HL-60 (cell line): ENCODE measurements at regions not wholly inside any gene's neighbourhood (a gene's known extent, or its start where the extent isn't known, plus 50 kb on each side); places are given as distances from the start of the nearest gene placed in this dataset.

Experiments used
- DNase-seq, 2 experiments: peaks; one replicate each; pipeline ENCODE4 v3.0.0-alpha.2; 2010 to 2020; ENCODE audit warnings: low read depth in 1 of 2, low spot score in 1 of 2
- H3K27ac ChIP-seq: fragments of 250-450 bp; sonication (Bioruptor Pico); replicated peaks from 2 replicates; pipeline ENCODE4 v1.5.1; 2020; ENCODE audit warnings: mild to moderate bottlenecking, moderate library complexity
- H3K27me3 ChIP-seq: fragments of 250-450 bp; sonication (Bioruptor Pico); 2 replicates; pipeline ENCODE4 v1.5.1; 2021; ENCODE audit warnings: mild to moderate bottlenecking, moderate library complexity; ENCODE audit not compliant: insufficient read depth, poor library complexity, severe bottlenecking
- H3K4me3 ChIP-seq: replicated peaks from 2 replicates; pipeline ENCODE4 v1.5.1; 2011; ENCODE audit warnings: mild to moderate bottlenecking, control low read depth, low read length; ENCODE audit not compliant: insufficient read depth
- GABPA ChIP-seq: IDR thresholded peaks from 2 replicates; pipeline ENCODE4 v1.6.1; 2012; ENCODE audit warnings: low read depth
- POLR2AphosphoS5 ChIP-seq: IDR thresholded peaks from 2 replicates; pipeline ENCODE4 v1.6.1; 2012; ENCODE audit warnings: low read depth
- SPI1 ChIP-seq: IDR thresholded peaks from 2 replicates; pipeline ENCODE4 v1.6.1; 2012; ENCODE audit warnings: low read depth, mild to moderate bottlenecking, borderline replicate concordance
- TF ChIP-seq, protein P1 (sequence below): IDR thresholded peaks from one replicate; pipeline ENCODE4 v1.5.1; 2011; ENCODE audit warnings: low read length, control low read depth, inconsistent platforms; ENCODE audit not compliant: insufficient read depth
- TF ChIP-seq, protein P2 (sequence below): IDR thresholded peaks from 2 replicates; pipeline ENCODE4 v1.6.1; 2012; ENCODE audit warnings: low read depth; ENCODE audit not compliant: insufficient replicate concordance

DNA sequence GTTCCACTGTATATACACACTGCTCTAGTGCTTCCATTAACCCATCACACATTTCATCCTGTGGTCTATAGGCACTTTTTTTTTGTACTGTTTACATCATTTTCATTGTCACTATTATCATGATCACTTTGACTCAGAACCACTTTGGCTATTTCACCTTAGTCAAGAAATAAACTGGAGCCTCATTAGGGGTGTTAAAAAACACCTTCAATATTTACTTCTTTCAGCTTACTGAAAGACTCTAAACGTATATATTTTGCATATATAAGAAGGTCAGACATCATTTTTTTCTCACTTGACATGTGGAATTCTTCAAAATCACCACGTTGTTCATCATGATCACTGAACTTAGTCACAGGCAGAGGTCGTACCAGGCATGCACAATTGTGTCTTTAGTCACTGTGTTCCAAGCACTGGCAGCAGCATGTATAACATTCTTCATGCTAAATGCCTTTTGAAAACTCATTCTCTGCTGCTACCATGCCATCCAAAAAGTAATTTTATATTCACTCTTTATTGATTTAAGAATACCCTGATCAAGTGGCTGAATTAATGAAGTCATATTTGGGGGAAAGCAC lies 229.2 kb upstream of the ARSJ start:
- H3K4me3 ChIP-seq, result no peak overlapping the region
- TF ChIP-seq, protein P1, sequence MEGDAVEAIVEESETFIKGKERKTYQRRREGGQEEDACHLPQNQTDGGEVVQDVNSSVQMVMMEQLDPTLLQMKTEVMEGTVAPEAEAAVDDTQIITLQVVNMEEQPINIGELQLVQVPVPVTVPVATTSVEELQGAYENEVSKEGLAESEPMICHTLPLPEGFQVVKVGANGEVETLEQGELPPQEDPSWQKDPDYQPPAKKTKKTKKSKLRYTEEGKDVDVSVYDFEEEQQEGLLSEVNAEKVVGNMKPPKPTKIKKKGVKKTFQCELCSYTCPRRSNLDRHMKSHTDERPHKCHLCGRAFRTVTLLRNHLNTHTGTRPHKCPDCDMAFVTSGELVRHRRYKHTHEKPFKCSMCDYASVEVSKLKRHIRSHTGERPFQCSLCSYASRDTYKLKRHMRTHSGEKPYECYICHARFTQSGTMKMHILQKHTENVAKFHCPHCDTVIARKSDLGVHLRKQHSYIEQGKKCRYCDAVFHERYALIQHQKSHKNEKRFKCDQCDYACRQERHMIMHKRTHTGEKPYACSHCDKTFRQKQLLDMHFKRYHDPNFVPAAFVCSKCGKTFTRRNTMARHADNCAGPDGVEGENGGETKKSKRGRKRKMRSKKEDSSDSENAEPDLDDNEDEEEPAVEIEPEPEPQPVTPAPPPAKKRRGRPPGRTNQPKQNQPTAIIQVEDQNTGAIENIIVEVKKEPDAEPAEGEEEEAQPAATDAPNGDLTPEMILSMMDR, result no peak
- TF ChIP-seq SPI1 (no peak), GABPA (no peak), POLR2AphosphoS5 (no peak)
- TF ChIP-seq, protein P2, sequence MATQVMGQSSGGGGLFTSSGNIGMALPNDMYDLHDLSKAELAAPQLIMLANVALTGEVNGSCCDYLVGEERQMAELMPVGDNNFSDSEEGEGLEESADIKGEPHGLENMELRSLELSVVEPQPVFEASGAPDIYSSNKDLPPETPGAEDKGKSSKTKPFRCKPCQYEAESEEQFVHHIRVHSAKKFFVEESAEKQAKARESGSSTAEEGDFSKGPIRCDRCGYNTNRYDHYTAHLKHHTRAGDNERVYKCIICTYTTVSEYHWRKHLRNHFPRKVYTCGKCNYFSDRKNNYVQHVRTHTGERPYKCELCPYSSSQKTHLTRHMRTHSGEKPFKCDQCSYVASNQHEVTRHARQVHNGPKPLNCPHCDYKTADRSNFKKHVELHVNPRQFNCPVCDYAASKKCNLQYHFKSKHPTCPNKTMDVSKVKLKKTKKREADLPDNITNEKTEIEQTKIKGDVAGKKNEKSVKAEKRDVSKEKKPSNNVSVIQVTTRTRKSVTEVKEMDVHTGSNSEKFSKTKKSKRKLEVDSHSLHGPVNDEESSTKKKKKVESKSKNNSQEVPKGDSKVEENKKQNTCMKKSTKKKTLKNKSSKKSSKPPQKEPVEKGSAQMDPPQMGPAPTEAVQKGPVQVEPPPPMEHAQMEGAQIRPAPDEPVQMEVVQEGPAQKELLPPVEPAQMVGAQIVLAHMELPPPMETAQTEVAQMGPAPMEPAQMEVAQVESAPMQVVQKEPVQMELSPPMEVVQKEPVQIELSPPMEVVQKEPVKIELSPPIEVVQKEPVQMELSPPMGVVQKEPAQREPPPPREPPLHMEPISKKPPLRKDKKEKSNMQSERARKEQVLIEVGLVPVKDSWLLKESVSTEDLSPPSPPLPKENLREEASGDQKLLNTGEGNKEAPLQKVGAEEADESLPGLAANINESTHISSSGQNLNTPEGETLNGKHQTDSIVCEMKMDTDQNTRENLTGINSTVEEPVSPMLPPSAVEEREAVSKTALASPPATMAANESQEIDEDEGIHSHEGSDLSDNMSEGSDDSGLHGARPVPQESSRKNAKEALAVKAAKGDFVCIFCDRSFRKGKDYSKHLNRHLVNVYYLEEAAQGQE, result no peak
- no peaks in the 10 kb centered on the region for H3K27me3 ChIP-seq
- DNase-seq, result no peak
- no peak overlapping the region for H3K27ac ChIP-seq

DNA sequence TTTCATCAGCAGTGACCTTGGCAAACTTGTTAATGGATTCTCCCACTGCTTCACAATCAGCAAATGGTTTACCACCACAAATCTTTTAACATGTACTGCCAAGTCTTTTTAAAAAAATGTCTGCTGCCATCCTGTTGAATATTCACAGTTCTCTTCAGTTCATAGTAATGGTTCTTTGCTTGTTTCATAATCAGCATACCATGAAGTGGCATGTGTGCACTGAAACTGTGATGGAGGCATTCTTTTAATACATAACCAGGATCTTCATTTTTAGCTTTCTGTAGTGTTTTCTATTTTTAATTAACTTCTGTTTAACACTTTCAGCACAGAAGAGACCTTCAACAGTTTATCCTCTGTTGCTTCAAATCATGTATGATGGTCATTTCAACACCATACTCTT lies 230.1 kb upstream of the ARSJ start:
- Histone ChIP-seq H3K4me3 (no peak overlapping the region), H3K27ac (no peak overlapping the region), H3K27me3 (no peaks in the 10 kb centered on the region)
- no peak for TF ChIP-seq GABPA
- TF ChIP-seq POLR2AphosphoS5, result no peak
- TF ChIP-seq, protein P1, result no peak
- no peak for TF ChIP-seq SPI1
- TF ChIP-seq, protein P2, result no peak
- no peak for DNase-seq

DNA sequence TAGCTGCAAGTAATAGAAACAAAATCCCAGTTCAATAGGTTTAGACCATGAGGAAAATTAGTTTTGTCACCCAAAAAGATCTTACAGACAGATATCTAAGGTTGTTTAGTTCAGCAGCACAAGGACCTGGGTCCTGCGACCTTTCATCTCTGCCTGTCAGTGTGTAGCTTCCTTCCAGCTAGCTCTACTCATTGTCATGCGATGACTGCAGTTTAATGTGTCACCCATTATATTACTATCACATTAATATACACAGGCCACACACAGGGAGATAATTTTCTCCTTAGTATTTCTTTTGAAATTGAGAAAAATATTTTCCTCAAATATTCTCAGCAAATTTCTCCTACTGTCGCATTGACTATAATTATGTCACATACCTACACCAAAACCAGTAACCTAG lies 232.1 kb upstream of the ARSJ start:
- no peaks in the 10 kb centered on the region for H3K27me3 ChIP-seq
- H3K4me3 ChIP-seq, result no peak overlapping the region
- TF ChIP-seq SPI1, result no peak
- no peak for TF ChIP-seq GABPA
- DNase-seq, result no peak
- H3K27ac ChIP-seq, result no peak overlapping the region

DNA sequence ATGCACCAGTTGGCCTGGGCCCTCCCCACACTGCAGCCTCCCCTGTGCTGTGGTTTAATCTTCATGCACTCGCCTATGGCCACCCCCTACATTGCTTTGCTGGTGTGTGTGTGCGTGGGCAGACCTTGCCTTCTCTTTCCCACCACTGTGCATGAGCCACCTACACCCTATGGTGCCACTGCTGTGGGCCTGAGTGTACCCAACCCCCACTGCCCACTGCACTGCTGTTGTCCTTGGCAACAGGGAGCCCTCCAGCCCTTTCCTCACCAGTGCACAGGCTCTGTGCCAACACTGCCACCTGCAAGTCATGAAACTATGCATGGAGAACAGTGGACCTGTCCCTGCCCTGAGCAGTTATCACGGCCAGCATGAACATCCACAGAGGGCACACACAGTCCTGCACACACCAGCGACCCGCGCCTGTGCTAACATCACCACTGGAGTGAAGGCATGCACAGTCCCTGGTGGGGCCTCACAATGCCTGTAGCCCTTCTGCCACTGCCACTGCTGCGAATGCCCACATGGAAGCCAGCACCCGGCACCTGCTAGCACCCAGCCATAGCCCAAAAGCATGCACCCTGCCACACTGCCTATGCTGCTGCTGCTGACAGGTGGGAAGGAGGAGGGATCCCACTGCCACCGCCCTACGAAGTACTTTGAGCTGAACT lies 237.8 kb upstream of the ARSJ start:
- no peak for TF ChIP-seq SPI1
- no peak for TF ChIP-seq POLR2AphosphoS5
- TF ChIP-seq GABPA, result no peak
- TF ChIP-seq, protein P2, result no peak
- TF ChIP-seq, protein P1, result no peak
- no peak for DNase-seq
- Histone ChIP-seq H3K4me3 (no peak overlapping the region), H3K27me3 (no peaks in the 10 kb centered on the region), H3K27ac (no peak overlapping the region)
